GM18502 (cell line): ENCODE measurements at regions not wholly inside any gene's neighbourhood (a gene's known extent, or its start where the extent isn't known, plus 50 kb on each side); places are given as distances from the start of the nearest gene placed in this dataset.

ENCODE experiments used
- ATAC-seq: cut with Tn5 transposase; IDR thresholded peaks from one replicate; pipeline ENCODE4 v1.9.1; 2021; ENCODE audit warnings: mild to moderate bottlenecking; ENCODE audit not compliant: unreplicated experiment, poor library complexity

GRCh38 chr7:156549636-156550035 is 90.9 kb upstream of the RNF32 start:
- no peak for ATAC-seq

GRCh38 chr7:156547884-156548561 is 92.6 kb upstream of the RNF32 start:
- ATAC-seq, result no peak

DNA sequence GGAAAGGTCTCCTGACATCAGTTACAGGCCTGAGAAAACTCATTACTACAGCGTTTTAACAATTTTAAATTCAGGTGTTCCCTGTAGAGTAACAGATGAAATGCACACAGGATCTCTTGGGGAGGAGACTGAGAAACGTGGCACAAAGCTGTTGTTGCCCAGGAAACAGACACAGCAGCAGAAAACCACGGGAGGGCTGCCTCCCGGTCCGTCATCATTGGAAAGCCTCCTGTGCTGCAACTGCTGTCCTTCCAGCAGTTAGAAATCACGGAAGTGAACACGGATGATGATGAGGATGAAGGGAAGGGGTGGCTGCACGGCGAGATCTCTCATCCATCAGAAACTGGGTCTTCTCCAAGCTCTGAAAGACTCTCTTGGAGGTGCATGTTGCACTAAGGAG is 94.6 kb upstream of the RNF32 start:
- no peak for ATAC-seq

DNA sequence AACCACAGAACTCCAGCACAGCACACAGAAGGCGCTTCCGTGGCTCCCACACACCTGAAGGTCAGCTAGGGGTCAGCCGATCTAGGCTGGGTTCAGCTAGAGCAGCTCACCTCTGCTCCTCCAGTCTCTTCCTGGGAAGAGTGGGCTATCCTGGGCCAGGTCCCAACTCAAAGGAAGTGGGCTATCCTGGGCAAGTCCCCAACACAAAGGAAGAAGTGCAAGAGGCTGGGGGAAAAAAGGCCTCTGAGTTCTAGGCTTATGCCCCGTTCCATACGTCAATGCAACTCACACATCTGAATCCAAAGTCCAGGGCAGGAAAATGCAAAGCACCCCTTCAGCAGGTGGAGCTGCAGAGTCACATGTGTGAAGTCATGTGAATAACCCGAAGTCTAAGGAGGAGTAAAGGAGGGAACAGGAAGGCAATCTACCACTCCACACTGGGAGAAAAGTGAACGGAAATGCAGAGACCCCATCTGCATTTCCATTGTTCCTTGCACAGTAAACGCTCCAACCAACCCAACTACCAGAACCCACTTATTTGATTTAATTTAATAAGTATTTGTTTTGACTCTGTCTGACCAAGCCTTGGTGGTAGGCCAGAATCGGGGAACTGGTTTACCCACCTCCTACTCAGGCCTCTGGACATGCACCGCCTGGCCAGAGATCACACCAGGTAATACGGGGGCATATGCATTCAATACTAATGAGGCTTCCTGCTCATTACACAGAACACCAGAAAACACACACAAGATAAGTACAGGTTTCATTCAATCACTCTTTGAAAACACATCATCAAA is 95.5 kb upstream of the RNF32 start:
- no peak for ATAC-seq

DNA sequence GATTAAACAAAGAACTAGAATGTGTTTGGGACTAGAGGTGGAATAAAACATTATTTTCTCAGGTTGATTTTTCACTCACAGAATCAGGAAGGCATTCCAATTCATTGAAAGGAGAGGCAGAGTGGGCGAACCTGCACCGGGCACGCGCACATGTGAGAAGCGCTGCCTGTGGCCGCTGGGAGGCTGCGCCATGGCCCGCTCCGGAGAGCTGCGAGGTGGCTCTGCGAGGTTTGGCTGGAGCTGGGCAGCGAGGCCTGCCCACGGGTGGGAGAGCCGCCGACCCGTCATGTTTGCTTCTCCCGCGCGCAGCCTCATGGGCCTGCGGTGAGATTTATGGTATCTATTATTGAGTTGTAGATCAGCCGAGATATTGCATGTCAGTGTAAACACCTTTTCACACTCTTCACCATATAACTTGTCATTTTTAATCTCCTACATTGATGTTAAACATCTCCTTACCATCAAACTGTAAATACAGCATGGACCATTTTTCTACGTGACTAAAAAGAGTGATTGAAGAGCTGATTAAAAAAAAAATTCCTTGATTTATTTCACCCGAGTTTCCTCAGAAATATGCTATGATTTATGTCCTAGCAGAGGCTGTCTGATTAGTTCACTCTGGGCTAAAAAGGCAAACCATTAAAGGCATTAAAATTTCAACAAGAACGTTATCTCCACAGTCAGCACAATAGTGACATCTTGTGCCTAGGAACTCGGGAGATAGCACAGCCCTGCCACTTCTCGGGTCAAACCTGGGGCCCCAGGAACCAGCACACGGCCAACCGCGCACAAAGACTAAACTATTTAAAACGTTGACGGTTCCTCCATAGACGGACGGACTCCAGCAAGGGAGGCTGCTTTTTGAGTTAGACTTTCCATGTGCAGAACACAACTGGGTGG is 96.6 kb upstream of the RNF32 start:
- no peak for ATAC-seq

DNA sequence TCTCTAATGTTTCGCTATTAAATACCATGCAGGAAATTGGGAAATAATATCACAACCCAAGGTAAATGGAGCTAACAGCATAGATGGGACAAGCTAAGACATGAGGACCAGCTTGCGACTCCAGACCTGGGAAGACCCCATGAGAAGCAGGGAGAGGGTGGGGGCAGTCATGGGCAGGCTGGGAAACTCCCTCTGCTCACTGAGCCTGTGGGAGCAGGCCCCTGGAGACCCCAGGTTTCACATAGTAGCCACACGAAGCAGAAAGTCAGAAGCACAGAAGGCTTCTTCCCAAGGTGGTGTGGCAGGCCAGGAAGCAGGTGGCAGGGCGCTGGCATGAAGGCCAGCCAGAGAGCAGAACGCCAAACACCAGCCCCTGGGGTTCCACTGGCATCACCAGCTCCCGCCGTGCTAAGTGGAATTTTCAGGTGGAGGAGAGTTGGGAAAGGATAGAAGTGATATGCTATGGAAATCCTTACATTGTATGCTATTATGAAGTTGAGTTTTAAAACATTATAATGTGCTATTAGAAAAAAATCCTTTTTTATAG is 99.9 kb upstream of the RNF32 start:
- no peak for ATAC-seq

DNA sequence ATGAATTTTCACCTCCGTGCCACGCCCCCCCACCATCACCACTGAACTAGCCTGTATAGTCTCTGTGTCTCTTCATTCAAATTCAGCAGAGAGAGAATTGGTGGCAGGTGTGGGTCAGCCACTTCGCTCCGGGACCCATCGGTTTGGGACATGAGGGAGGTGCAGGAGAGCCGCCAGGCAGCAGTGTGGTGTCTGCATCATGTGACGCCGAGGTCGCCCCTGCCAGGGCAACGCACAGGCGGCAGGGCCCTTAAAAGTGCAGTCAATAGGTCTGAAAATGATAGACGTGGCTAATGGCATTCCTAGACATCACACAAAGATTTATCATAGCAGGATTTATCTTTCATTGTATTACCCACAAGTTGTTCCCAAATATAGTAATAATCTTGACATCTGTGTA is 100.6 kb upstream of the RNF32 start:
- ATAC-seq, result no peak

GRCh38 chr7:156537006-156537405 is 103.6 kb upstream of the RNF32 start:
- ATAC-seq, result no peak

DNA sequence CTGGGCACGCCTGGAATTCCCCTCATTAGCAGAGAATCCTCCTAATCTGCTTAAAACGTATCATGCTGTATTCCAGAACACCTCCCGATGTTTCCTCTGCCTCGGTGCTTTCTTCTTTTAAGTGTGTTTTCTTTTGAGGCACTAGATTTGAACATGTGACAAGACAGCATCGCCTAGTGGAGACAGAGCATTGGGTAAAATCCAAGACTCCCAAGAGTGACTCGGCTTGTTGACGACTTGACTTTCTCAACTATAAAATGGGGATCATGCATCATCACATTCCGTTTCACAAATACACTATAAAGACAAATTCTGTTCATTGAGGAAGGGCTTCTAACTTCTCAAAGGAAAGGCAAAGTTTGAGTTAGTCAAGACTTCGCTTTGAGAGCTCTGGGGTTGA is 105.6 kb upstream of the RNF32 start:
- no peak for ATAC-seq

DNA sequence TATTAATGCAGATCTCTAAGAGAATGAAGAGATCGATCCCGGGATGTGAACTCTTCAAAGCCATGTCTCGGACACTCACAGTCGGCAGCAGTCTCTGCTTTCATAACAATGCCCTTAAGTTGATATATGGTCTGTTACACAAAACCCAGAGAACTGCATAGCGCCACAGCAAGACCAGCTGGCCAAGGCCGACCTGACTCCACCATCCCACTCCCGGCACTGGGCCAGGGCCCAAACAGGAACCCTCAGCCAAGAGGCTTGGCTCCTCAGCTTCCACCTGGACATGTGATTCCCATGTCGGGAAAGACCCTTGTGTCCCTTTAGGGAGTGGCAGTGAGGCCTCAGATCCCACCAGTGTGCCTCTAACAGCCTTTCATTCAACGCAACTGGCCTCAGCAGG is 106.6 kb upstream of the RNF32 start:
- ATAC-seq, result no peak

- no peak for ATAC-seq
Observed at GRCh38 chr7:156533420-156533819, 107.2 kb upstream of the RNF32 start.

DNA sequence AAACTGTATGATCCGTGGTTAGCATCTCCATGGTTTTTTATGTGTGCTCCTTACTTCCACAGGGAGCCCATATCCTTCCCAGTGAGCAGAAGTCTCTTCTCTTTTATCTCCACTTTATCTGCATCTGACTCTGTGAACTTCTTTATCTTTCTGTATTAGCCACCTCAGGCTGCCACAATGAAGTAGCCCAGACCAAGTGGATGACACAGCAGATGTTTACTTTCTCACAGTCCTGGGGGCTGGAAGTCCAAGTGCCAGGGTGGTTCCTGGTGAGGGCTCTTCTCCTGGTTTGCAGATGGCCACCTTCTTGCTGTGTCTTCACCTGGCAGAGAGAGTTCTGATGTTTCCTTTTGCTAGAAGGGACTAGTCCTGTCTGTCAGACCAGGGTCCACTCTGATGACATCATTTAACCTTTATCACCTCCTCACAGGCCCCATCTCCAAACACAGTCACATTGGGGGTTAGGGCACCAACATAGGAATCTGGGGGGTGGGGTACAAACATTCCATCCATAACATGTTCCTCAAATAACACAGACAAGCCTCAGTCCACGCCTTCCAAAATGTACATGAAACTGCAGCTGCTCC is 108.5 kb upstream of the RNF32 start:
- ATAC-seq, result no peak

- no peak for ATAC-seq
Observed at GRCh38 chr7:156529956-156530355, 110.6 kb upstream of the RNF32 start.

GRCh38 chr7:156527458-156527890 is 113.1 kb upstream of the RNF32 start:
- ATAC-seq, result no peak

GRCh38 chr7:156524818-156525597 is 115.6 kb upstream of the RNF32 start:
- ATAC-seq, result no peak

DNA sequence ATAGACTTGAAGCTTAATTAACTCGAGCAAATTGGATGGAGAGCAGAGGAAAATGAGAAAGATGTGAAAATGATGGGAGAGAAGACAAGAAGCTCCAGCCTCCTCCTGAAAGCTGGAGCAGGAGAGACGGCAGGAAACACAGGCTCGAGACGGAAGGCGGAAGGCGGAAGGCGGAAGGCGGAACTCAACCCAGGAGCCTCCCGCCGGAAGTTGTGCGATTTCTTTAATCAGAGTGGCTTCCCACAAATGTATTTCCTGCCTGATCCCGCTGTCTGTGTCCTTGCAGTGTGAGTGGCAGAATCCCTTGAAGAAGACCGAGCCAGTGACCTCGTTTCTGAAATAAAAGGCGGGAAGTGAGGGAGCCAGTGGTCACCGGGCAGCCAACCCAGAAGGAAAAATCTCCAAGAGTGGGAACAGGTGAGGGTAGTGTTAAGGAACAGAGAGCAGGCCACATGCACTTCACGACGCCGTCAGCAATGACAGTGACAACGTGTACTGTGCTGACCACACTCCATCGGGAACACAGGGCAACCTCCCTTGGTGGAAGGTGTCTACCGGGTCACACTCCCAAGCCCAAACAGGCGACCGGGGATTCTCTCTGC is 117.0 kb upstream of the RNF32 start:
- no peak for ATAC-seq

- no peak for ATAC-seq
Observed at GRCh38 chr7:156522801-156523200, 117.8 kb upstream of the RNF32 start.

GRCh38 chr7:156519070-156519469 is 121.5 kb upstream of the RNF32 start:
- ATAC-seq, result no peak

DNA sequence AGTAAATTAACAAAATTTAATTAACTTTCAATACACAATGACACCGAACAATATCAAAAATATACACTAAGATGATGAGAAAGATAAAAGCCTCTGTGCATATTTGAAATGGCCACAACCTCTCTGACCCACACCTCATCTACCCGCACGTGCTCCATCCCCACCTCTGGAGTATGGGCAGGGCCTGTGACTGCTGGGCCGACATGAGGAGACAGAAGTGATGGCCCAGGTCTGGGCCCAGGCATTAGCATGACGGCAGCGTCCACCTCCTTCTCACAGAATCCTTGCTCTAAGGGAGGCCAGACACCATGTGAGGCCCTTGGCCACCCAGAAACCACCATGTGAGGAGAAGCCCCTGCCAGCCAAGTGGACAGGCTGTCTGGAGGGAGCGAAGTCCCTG is 122.1 kb upstream of the RNF32 start:
- ATAC-seq, result no peak
